SK-N-SH (cell line): ENCODE measurements at regions not wholly inside any gene's neighbourhood (a gene's known extent, or its start where the extent isn't known, plus 50 kb on each side); places are given as distances from the start of the nearest gene placed in this dataset.

Experiments used
- CTCF ChIA-PET: fragments of 300-600, 350-600 bp; formaldehyde crosslinking; extraction: SDS; loops from one replicate; lab custom pipeline; 2021; lab: Yijun Ruan, JAX
- POLR2A ChIA-PET: fragments of 350-600 bp; sonication (Branson Sonifier 250); formaldehyde crosslinking; extraction: SDS; loops from one replicate; lab custom pipeline; 2020; ENCODE audit warnings: antibody characterized with exemption, inconsistent platforms; lab: Yijun Ruan, JAX
- DNase-seq: peaks from one replicate; pipeline ENCODE4 v3.0.0; 2012
- H2AFZ ChIP-seq: fragments of 200-600 bp; sonication (generic); 2 replicates; pipeline ENCODE4 v1.8.1; 2016; ENCODE audit warnings: antibody characterized with exemption, mild to moderate bottlenecking, low read depth
- H3F3A ChIP-seq: fragments of 200-600 bp; sonication (generic); replicated peaks from 2 replicates; pipeline ENCODE3; 2016; ENCODE audit warnings: antibody characterized with exemption, mild to moderate bottlenecking; ENCODE audit not compliant: insufficient read depth
- H3K27ac ChIP-seq, 2 experiments: fragments of 200-500 bp in 1 of 2; fragments of 200-600 bp in 1 of 2; sonication (Bioruptor generic) in 1 of 2; sonication (generic), shearing (Covaris generic) in 1 of 2; 2 replicates each; pipeline versions ENCODE4 v1.5.1 to v1.6.1; 2014 to 2016; ENCODE audit warnings: low read depth in 2 of 2, inconsistent platforms in 1 of 2, low read length in 1 of 2, mild to moderate bottlenecking in 1 of 2, mixed read lengths in 1 of 2
- H3K27me3 ChIP-seq: fragments of 200-600 bp; sonication (generic), shearing (Covaris generic); 2 replicates; pipeline ENCODE4 v1.6.1; 2016; ENCODE audit warnings: mixed run types; ENCODE audit not compliant: insufficient read depth
- H3K36me3 ChIP-seq, 2 experiments: fragments of 200-500 bp in 1 of 2; fragments of 200-600 bp in 1 of 2; sonication (Bioruptor generic) in 1 of 2; sonication (generic) in 1 of 2; replicated peaks in 1 of 2; 2 replicates each; pipeline versions ENCODE3 to v1.5.1; 2014 to 2016; ENCODE audit warnings: low read length in 1 of 2, mild to moderate bottlenecking in 1 of 2; ENCODE audit not compliant: insufficient read depth in 2 of 2, control insufficient read depth in 1 of 2
- H3K4me1 ChIP-seq, 2 experiments: fragments of 200-500 bp in 1 of 2; fragments of 200-600 bp in 1 of 2; sonication (Bioruptor generic) in 1 of 2; sonication (generic), shearing (Covaris generic) in 1 of 2; 2 replicates each; pipeline versions ENCODE4 v1.5.1 to v1.6.1; 2014 to 2016; ENCODE audit warnings: low read depth in 1 of 2, low read length in 1 of 2, mixed run types in 1 of 2; ENCODE audit not compliant: insufficient read depth in 2 of 2, control insufficient read depth in 1 of 2
- H3K4me2 ChIP-seq: fragments of 200-600 bp; sonication (generic), shearing (Covaris generic); 2 replicates; pipeline ENCODE4 v1.6.1; 2017; ENCODE audit warnings: mixed run types
- H3K4me3 ChIP-seq, 2 experiments: fragments of 200-500 bp in 1 of 2; fragments of 200-600 bp in 1 of 2; sonication (Bioruptor generic) in 1 of 2; sonication (generic), shearing (Covaris generic) in 1 of 2; 2 replicates each; pipeline versions ENCODE4 v1.5.1 to v1.8.1; 2014 to 2016; ENCODE audit warnings: low read depth in 2 of 2, inconsistent platforms in 1 of 2, low read length in 1 of 2, mild to moderate bottlenecking in 1 of 2, mixed read lengths in 1 of 2, moderate library complexity in 1 of 2
- H3K79me2 ChIP-seq: fragments of 200-600 bp; sonication (generic); 2 replicates; pipeline ENCODE4 v1.8.1; 2017; ENCODE audit warnings: mild to moderate bottlenecking; ENCODE audit not compliant: insufficient read depth
- H3K9ac ChIP-seq: fragments of 200-600 bp; sonication (generic); 2 replicates; pipeline ENCODE4 v1.6.1; 2017; ENCODE audit warnings: mixed run types
- H3K9me2 ChIP-seq: fragments of 200-600 bp; sonication (generic); 2 replicates; pipeline ENCODE4 v1.6.1; 2017; ENCODE audit warnings: mixed run types
- H3K9me3 ChIP-seq: fragments of 200-600 bp; sonication (generic); 2 replicates; pipeline ENCODE4 v1.6.1; 2017; ENCODE audit warnings: mixed run types, mild to moderate bottlenecking, moderate library complexity
- H4K20me1 ChIP-seq: fragments of 200-600 bp; sonication (generic); 2 replicates; pipeline ENCODE4 v1.6.1; 2017; ENCODE audit warnings: mild to moderate bottlenecking, mixed run types; ENCODE audit not compliant: insufficient read depth
- EP300 ChIP-seq, 2 experiments: IDR thresholded peaks; 2 replicates each; pipeline versions ENCODE4 v1.4.0 to v1.6.1; 2012; ENCODE audit warnings: borderline replicate concordance in 1 of 2, low read depth in 1 of 2, low read length in 1 of 2
- EZH2phosphoT487 ChIP-seq: fragments of 200-600 bp; sonication (generic); IDR thresholded peaks from 2 replicates; pipeline ENCODE4 v1.6.1; 2017; ENCODE audit warnings: low read depth, mixed run types, mild to moderate bottlenecking, antibody characterized with exemption, moderate library complexity, borderline replicate concordance
- FOXM1 ChIP-seq: IDR thresholded peaks from 2 replicates; pipeline ENCODE4 v1.4.0; 2012; ENCODE audit warnings: low read depth, mild to moderate bottlenecking
- GATA2 ChIP-seq: sonication (generic); formaldehyde crosslinking; IDR thresholded peaks from 2 replicates; pipeline ENCODE4 v1.5.0; 2020; ENCODE audit warnings: mild to moderate bottlenecking, missing genetic modification reagents
- IRF3 ChIP-seq: fragments of 150-350 bp; IDR thresholded peaks from 2 replicates; pipeline ENCODE4 v1.6.1; 2016; ENCODE audit warnings: mild to moderate bottlenecking, low read depth, low read length
- MAX ChIP-seq: IDR thresholded peaks from 2 replicates; pipeline ENCODE4 v1.4.0; 2012; ENCODE audit warnings: low read depth
- MEF2A ChIP-seq: IDR thresholded peaks from 2 replicates; pipeline ENCODE4 v1.4.0; 2012; ENCODE audit warnings: low read depth, borderline replicate concordance
- NFIC ChIP-seq: IDR thresholded peaks from 2 replicates; pipeline ENCODE4 v1.4.0; 2012; ENCODE audit warnings: borderline replicate concordance
- NRF1 ChIP-seq: IDR thresholded peaks from 2 replicates; pipeline ENCODE4 v1.6.1; 2012; ENCODE audit warnings: low read depth, mild to moderate bottlenecking, low read length
- RAD21 ChIP-seq: IDR thresholded peaks from 2 replicates; pipeline ENCODE4 v1.6.1; 2012; ENCODE audit warnings: mild to moderate bottlenecking, low read length
- YY1 ChIP-seq: IDR thresholded peaks from 2 replicates; pipeline ENCODE4 v1.4.0; 2012; ENCODE audit warnings: low read depth, mild to moderate bottlenecking
- WGBS: methylation state at CpG from one replicate; pipeline ENCODE4 v1.1.6; 2017; ENCODE audit warnings: low lambda C conversion rate; 5-methylcytosine and 5-hydroxymethylcytosine counted together
- TF ChIP-seq, protein P1 (sequence below): IDR thresholded peaks from 2 replicates; pipeline ENCODE4; 2012
- TF ChIP-seq, protein P2 (sequence below): IDR thresholded peaks from 2 replicates; pipeline ENCODE4 v1.4.0; 2012; ENCODE audit warnings: low read depth, borderline replicate concordance
- TF ChIP-seq, protein P3 (sequence below): IDR thresholded peaks from 2 replicates; pipeline ENCODE4 v1.4.0; 2012; ENCODE audit warnings: low read depth, borderline replicate concordance

DNA sequence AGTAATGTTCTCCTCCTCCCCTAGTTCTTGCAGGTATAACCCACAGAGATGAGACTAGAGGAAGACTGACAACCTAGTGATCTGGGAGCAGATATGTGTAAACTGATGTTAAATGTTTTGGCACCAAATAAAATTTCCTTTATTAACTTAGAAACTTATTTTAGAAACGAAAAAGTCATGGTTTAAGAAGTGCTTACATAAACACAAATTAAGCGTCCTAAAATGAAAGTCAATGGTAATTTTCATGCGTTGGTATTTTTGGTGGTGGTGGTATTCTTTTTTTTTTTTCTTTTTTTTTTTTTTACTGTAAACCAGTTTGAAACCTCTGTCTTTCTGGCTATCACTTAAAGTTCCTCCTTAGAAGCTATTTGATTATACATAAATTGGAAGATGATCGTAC, 1438.1 kb upstream of the TENM3 start (continued):
- no peak for TF ChIP-seq FOXM1
- no peak for TF ChIP-seq IRF3
- TF ChIP-seq NFIC, result no peak

- no peaks in the 10 kb centered on the region for H3K9me3 ChIP-seq
- 26% methylated on average over 2 of the region's 2 CpGs for WGBS
- no peak overlapping the region for H3K27ac ChIP-seq
- no peak for TF ChIP-seq EZH2phosphoT487
- TF ChIP-seq MEF2A, result no peak
- no peak for TF ChIP-seq NFIC
- TF ChIP-seq, protein P1, sequence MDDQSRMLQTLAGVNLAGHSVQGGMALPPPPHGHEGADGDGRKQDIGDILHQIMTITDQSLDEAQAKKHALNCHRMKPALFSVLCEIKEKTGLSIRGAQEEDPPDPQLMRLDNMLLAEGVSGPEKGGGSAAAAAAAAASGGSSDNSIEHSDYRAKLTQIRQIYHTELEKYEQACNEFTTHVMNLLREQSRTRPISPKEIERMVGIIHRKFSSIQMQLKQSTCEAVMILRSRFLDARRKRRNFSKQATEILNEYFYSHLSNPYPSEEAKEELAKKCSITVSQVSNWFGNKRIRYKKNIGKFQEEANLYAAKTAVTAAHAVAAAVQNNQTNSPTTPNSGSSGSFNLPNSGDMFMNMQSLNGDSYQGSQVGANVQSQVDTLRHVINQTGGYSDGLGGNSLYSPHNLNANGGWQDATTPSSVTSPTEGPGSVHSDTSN, result no peak
- no peak for TF ChIP-seq IRF3
- no peak for TF ChIP-seq NRF1
- TF ChIP-seq FOXM1, result no peak
- TF ChIP-seq RAD21, result no peak
- no peak for TF ChIP-seq EP300 (IDR thresholded peaks at IDR 0.05; ENCODE audit: borderline replicate concordance in 1 of 2, low read depth in 1 of 2, low read length in 1 of 2)
- no peak for TF ChIP-seq MAX
- no peak for TF ChIP-seq YY1
- TF ChIP-seq, protein P2, sequence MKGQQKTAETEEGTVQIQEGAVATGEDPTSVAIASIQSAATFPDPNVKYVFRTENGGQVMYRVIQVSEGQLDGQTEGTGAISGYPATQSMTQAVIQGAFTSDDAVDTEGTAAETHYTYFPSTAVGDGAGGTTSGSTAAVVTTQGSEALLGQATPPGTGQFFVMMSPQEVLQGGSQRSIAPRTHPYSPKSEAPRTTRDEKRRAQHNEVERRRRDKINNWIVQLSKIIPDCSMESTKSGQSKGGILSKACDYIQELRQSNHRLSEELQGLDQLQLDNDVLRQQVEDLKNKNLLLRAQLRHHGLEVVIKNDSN, result no peak
- no peak for TF ChIP-seq GATA2 (CRISPR knock-in tag)
- TF ChIP-seq, protein P3, sequence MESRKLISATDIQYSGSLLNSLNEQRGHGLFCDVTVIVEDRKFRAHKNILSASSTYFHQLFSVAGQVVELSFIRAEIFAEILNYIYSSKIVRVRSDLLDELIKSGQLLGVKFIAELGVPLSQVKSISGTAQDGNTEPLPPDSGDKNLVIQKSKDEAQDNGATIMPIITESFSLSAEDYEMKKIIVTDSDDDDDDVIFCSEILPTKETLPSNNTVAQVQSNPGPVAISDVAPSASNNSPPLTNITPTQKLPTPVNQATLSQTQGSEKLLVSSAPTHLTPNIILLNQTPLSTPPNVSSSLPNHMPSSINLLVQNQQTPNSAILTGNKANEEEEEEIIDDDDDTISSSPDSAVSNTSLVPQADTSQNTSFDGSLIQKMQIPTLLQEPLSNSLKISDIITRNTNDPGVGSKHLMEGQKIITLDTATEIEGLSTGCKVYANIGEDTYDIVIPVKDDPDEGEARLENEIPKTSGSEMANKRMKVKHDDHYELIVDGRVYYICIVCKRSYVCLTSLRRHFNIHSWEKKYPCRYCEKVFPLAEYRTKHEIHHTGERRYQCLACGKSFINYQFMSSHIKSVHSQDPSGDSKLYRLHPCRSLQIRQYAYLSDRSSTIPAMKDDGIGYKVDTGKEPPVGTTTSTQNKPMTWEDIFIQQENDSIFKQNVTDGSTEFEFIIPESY, result no peak
- DNase-seq, result no peak
- no peak overlapping the region for H3K4me2 ChIP-seq
- CTCF ChIA-PET, result interaction anchor here (1.1 kb wide), 1 partner anchor 144 kb away, joined by 3 read pairs; no protein-coding TSS in a partner anchor
- no peaks in the 10 kb centered on the region for H4K20me1 ChIP-seq
- H3K79me2 ChIP-seq, result no peaks in the 10 kb centered on the region
- no peak overlapping the region for H3K4me3 ChIP-seq
- no peak overlapping the region for H3K9ac ChIP-seq
- H3F3A ChIP-seq, result no peaks in the 10 kb centered on the region
- no peaks in the 10 kb centered on the region for H3K9me2 ChIP-seq
- no peaks in the 10 kb centered on the region for H3K4me1 ChIP-seq
- H2AFZ ChIP-seq, result no peak overlapping the region
- H3K27me3 ChIP-seq, result no peaks in the 10 kb centered on the region
- POLR2A ChIA-PET, result no interaction called here
- H3K36me3 ChIP-seq, result no peaks in the 10 kb centered on the region
These were observed 1434.3 kb upstream of the TENM3 start for GRCh38 chr4:180808862-180809261.
